HG03432 (cell line): ENCODE measurements at regions not wholly inside any gene's neighbourhood (a gene's known extent, or its start where the extent isn't known, plus 50 kb on each side); places are given as distances from the start of the nearest gene placed in this dataset.
"Not testable (repeated sequence)": the region's sequence is repeated elsewhere in the genome, so short reads cannot be mapped to it uniquely, and the experiment has no call there.

Experiments used
- ATAC-seq: cut with Tn5 transposase; IDR thresholded peaks from one replicate; pipeline ENCODE4 v1.9.1; 2021; ENCODE audit warnings: mild to moderate bottlenecking, moderate library complexity; ENCODE audit not compliant: unreplicated experiment

GRCh38 chr5:28313953-28314352 lies 1275.6 kb upstream of the CDH9 start:
- no peak for ATAC-seq

GRCh38 chr5:28313321-28313951 lies 1275.0 kb upstream of the CDH9 start:
- no peak for ATAC-seq

GRCh38 chr5:28310696-28311095 lies 1272.3 kb upstream of the CDH9 start:
- no peak for ATAC-seq

- no peak for ATAC-seq
These were observed 1267.5 kb upstream of the CDH9 start for GRCh38 chr5:28305891-28306290.

DNA sequence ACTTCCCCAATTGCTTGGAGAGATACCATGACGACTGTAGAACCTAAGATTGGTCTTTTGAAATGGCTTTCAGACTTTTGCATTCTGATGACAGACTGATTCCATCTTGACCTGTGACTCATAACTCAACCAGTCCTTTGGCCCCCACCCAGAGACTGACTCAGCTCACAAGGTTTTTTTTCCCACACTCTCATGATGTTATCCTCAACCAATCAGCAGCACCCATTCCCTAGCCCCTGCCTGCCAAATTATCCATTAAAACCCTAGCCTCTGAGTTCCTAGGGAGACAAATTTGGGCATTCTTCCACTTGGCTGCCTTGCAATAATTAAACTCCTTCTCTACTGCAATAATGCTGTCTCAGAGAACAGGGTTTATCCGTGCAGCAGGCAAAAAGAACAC lies 1263.3 kb upstream of the CDH9 start:
- no peak for ATAC-seq

DNA sequence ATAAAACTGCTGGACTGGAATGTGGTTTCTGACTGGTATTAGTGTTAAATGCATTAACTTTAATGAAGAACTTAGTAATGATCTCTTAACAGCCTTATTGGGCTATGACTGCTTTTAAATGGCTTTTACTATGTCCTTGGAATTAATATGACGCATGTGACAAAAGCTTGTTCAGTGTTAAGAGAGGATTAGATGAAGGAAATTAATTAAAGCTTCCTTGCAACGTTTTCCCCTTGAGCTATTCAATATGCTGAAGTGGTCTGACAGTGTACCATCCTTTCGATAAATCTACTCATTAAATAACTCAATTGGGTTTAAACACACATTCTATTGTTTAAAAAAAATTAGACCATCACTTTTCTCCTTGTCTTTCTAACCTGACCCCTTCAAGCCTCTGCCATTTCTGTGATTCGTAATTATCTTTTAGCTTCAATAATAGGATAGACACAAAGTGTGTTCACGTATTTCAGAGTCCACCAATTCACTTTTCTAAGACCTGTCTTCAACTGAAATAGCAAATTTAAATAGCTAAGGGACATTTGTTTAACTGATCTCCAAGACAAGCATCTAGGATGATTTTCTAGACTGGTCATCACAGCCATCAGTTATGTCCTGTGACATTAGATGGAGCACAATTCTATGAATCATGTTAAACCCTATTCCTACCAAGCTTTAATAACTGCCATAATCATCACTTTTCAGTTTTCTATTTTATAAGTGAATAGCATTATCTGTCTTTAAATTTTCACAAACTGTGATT lies 1258.0 kb upstream of the CDH9 start:
- ATAC-seq, result no peak

GRCh38 chr5:28287021-28287420 lies 1248.6 kb upstream of the CDH9 start:
- ATAC-seq, result not testable (repeated sequence)

- ATAC-seq, result no peak
These were observed 1248.2 kb upstream of the CDH9 start for GRCh38 chr5:28286566-28286965.

GRCh38 chr5:28284788-28285187 lies 1246.4 kb upstream of the CDH9 start:
- ATAC-seq, result no peak

DNA sequence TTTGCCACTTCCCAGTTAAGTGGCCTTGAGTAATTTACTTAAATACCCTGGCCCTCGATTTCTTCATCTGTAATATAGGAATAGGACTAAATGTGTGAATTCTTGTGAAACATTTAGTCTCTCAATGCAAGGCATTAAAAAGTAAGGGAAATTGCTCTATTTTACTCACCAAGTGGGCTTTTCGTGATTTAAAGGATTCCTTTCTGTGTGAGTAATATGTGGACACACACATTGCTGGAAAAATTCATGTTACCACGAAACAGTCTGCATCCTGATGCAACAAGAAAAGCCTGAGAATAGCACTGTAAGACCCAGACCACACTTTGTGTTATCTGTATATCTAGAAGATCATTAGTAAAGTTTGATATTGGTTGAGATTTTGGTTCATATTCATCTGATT lies 1243.0 kb upstream of the CDH9 start:
- no peak for ATAC-seq

- ATAC-seq, result no peak
These were observed 1237.5 kb upstream of the CDH9 start for GRCh38 chr5:28275931-28276330.

GRCh38 chr5:28269978-28270377 lies 1231.6 kb upstream of the CDH9 start:
- ATAC-seq, result no peak

DNA sequence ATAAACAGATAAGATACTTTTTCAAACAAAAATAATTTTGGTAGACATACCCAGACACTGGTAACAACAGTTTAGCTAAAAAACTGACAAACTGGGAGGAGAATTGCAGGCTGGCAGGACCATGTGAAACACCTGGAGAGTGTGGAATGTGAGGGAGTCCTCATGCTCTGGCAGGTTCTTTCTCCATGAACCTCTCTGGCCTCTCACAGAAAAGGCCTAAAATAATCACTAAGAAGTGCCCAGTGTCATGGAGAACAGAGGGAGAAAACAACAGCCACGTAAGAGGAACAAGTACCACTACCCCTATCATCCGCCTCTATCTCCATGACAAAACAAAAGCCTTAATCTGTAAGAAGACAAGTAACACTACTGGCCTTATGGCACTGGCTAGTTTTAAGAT lies 1227.5 kb upstream of the CDH9 start:
- no peak for ATAC-seq

DNA sequence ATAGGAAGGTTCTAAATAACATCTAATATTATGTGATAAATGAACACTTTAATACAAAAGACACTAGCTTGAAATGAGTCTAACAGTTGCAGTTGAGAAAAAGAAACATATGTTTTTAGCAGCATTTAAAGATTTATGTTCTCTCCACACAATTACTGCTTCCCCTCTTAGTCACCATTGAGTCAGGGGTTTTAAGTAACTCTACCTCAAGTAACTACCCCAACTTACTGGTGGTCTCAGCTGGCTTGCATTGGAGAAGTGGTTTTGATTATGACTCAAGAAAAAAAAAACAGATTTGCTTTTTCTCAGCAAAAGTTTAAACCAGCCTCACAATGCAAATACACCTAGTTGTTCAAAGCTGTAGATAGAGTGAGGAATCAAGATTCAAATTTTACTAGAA lies 1216.5 kb upstream of the CDH9 start:
- no peak for ATAC-seq

GRCh38 chr5:28253431-28253830 lies 1215.0 kb upstream of the CDH9 start:
- ATAC-seq, result no peak

GRCh38 chr5:28249771-28250415 lies 1211.5 kb upstream of the CDH9 start:
- peak; percentile 50 for ATAC-seq

- ATAC-seq, result no peak
These were observed 1196.1 kb upstream of the CDH9 start for GRCh38 chr5:28234356-28234968.

DNA sequence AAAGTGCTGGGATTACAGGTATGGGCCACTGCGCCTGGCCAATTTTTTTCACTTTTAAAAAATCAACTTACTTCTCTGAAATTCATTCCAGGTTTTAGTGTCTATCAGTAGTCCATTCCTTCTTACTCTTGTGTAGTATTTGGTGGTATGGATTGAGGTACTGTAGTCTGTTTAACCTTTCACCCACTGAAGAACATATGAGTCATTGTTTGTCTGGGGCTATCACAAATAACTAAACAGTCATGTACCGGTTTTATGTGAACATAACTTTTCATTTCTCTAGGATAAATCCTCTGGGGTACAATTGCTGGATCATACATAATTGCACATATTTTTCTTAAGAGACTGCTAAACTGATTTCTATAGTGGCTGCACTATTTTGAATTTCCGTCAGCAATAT lies 1188.0 kb upstream of the CDH9 start:
- ATAC-seq, result no peak

- no peak for ATAC-seq
These were observed 1181.2 kb upstream of the CDH9 start for GRCh38 chr5:28219539-28219938.

DNA sequence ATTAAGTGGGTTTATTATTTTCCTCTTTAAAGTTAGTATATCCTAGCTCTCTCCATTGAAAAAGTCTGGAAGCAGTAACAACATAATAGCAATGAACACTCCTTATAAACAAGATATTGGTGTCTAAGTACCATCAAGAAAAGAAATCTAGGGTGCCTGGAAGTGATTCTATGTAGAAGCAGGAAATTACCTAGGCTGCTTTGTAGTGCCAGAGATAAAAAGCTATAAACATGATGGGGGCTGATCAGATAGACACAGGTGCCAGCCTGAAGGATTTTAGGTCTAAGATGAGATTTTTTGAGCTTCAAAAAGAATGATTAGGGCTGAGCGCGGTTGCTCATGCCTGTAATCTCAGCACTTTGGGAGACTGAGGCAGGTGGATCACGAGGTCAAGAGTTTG lies 1179.3 kb upstream of the CDH9 start:
- no peak for ATAC-seq

DNA sequence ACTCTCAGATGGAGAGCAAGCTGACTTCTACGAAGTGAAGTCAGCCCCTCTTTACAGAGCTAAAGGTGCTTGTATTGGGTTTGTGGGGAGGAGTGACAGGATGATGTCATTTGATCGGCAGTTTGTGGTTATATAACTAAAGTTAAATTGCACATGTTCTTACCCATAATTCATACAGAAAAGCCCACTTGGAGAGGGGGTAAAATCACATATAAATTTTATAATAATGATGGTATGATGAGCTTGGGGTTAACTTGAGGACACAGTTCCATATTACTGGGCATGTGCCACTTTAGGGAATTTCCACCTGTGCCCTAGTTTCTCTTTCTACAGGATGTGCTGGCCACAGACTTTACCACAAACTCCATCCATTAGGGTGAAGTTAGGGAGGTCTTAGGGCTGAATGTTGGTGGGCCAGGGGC lies 1178.6 kb upstream of the CDH9 start:
- peak; percentile 75 for ATAC-seq

DNA sequence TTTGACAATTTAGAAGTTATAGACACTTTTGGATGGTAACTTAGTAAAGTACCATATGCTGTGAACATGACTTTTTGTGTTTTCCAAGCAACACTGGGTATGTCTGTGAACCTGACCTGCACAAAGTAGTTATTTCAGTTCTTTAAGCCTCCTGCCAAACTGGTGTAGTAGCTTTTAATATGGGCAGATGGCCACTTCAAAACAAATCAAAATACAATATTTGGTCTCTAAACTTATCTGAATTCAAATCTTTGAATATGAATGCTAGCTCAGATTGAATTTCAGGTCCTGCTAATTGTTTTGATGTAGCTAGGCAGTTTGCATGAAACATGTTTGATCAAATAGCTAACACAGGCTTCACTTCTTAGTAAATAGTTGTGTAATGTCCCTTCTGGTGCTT lies 1176.7 kb upstream of the CDH9 start:
- ATAC-seq, result no peak
